Nephron progenitor cell (in vitro differentiated cells): ENCODE measurements at regions not wholly inside any gene's neighbourhood (a gene's known extent, or its start where the extent isn't known, plus 50 kb on each side); places are given as distances from the start of the nearest gene placed in this dataset.
"Not testable (repeated sequence)": the region's sequence is repeated elsewhere in the genome, so short reads cannot be mapped to it uniquely, and the experiment has no call there.

Experiments used
- DNase-seq: peaks from one replicate; pipeline ENCODE4 v3.0.0; 2021
- H3K27ac Mint-ChIP-seq: 2 replicates; pipeline ENCODE4 v1.8.0; 2021; ENCODE audit warnings: mild to moderate bottlenecking, moderate library complexity, mixed read lengths
- H3K27me3 Mint-ChIP-seq: 2 replicates; pipeline ENCODE4 v1.8.0; 2021; ENCODE audit warnings: mild to moderate bottlenecking, low read depth, mixed read lengths; ENCODE audit not compliant: poor library complexity
- H3K36me3 Mint-ChIP-seq: 2 replicates; pipeline ENCODE4 v1.8.0; 2021; ENCODE audit warnings: low read depth, mixed read lengths
- H3K4me1 Mint-ChIP-seq: 2 replicates; pipeline ENCODE4 v1.8.0; 2021; ENCODE audit warnings: mixed read lengths
- H3K4me3 Mint-ChIP-seq: 2 replicates; pipeline ENCODE4 v1.8.0; 2021; ENCODE audit warnings: mild to moderate bottlenecking, moderate library complexity, mixed read lengths
- H3K9me3 Mint-ChIP-seq: 2 replicates; pipeline ENCODE4 v1.8.0; 2021; ENCODE audit warnings: mild to moderate bottlenecking, moderate library complexity, mixed read lengths
- CTCF ChIP-seq: fragments of 200-600 bp; sonication (generic); IDR thresholded peaks from 2 replicates; pipeline ENCODE4 v1.5.0; 2021; ENCODE audit warnings: antibody characterized with exemption

GRCh38 chr5:54387031-54387430 is 68.5 kb upstream of the HSPB3 start:
- H3K27ac Mint-ChIP-seq, result peak overlapping the region; percentile 14
- no peak for DNase-seq
- no peak for TF ChIP-seq CTCF
- H3K4me3 Mint-ChIP-seq, result no peak overlapping the region
- H3K27me3 Mint-ChIP-seq, result peaks cover 3% of the 10 kb centered on the region
- H3K36me3 Mint-ChIP-seq, result no peaks in the 10 kb centered on the region
- H3K9me3 Mint-ChIP-seq, result no peaks in the 10 kb centered on the region
- peaks cover 34% of the 10 kb centered on the region for H3K4me1 Mint-ChIP-seq

DNA sequence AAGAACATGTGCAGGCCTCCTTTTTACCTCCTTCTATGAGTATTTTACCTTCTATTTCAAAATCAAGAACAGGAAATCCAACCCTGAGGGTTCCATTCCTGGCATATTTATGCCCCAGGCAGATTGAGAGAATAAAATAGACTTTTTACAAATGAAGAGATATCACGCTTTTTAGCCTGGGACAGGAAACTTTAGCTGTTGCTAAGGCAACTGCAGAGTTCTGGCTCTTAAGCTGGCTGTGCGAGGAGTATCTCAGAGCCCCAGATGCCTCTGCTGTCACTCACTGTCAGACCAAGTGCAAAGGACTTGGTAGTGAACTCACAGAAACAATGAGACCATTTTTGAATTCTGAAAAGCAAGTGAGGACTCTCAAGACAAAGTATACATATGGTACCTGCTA is 69.5 kb upstream of the HSPB3 start:
- H3K27ac Mint-ChIP-seq, result no peak overlapping the region
- H3K4me1 Mint-ChIP-seq, result peaks cover 30% of the 10 kb centered on the region
- H3K9me3 Mint-ChIP-seq, result no peaks in the 10 kb centered on the region
- peaks cover 3% of the 10 kb centered on the region for H3K27me3 Mint-ChIP-seq
- no peaks in the 10 kb centered on the region for H3K36me3 Mint-ChIP-seq
- TF ChIP-seq CTCF, result no peak
- no peak for DNase-seq
- H3K4me3 Mint-ChIP-seq, result no peak overlapping the region

DNA sequence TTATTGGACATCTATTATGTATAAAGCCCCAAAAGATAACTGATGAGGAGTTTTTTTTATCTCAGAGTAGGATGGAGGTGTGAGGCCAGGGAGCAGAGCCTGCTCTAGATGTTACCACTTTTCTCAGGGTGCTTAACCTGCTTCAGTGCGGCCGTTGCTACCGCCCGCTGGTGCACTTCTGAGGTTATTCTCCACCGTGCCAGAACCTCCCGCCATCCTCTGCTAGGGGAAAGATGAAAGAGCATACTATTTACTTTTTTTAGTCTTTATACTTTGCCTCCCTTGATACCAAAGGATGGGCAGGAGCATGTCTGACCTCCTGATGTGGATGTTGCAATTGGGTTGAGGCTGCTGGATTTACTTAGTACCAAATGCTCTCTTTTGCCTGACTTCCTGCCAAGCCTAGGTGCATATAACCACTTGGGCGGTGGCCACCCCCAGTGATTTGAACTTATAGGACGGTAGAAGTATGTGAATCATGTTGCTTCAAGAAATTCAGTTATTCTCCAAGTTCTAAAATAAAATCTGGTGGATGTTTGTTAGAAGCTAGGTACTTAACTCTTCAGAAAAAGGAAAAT is 71.1 kb upstream of the HSPB3 start:
- no peak overlapping the region for H3K27ac Mint-ChIP-seq
- peaks cover 15% of the 10 kb centered on the region for H3K9me3 Mint-ChIP-seq
- peaks cover 17% of the 10 kb centered on the region for H3K4me1 Mint-ChIP-seq
- peaks cover 3% of the 10 kb centered on the region for H3K27me3 Mint-ChIP-seq
- no peak for DNase-seq
- no peak for TF ChIP-seq CTCF
- no peak overlapping the region for H3K4me3 Mint-ChIP-seq
- H3K36me3 Mint-ChIP-seq, result no peaks in the 10 kb centered on the region

GRCh38 chr5:54383941-54384340 is 71.6 kb upstream of the HSPB3 start:
- Mint-ChIP-seq H3K4me1 (peaks cover 17% of the 10 kb centered on the region), H3K27ac (no peak overlapping the region), H3K27me3 (peaks cover 3% of the 10 kb centered on the region), H3K36me3 (no peaks in the 10 kb centered on the region), H3K9me3 (peaks cover 20% of the 10 kb centered on the region), H3K4me3 (no peak overlapping the region)
- DNase-seq, result no peak
- TF ChIP-seq CTCF, result no peak

- no peak overlapping the region for H3K27ac Mint-ChIP-seq
- peaks cover 17% of the 10 kb centered on the region for H3K4me1 Mint-ChIP-seq
- no peak for TF ChIP-seq CTCF
- H3K4me3 Mint-ChIP-seq, result no peak overlapping the region
- H3K27me3 Mint-ChIP-seq, result peaks cover 3% of the 10 kb centered on the region
- DNase-seq, result no peak
- no peaks in the 10 kb centered on the region for H3K36me3 Mint-ChIP-seq
- H3K9me3 Mint-ChIP-seq, result peaks cover 23% of the 10 kb centered on the region
These were observed 72.1 kb upstream of the HSPB3 start for GRCh38 chr5:54383225-54383901.

DNA sequence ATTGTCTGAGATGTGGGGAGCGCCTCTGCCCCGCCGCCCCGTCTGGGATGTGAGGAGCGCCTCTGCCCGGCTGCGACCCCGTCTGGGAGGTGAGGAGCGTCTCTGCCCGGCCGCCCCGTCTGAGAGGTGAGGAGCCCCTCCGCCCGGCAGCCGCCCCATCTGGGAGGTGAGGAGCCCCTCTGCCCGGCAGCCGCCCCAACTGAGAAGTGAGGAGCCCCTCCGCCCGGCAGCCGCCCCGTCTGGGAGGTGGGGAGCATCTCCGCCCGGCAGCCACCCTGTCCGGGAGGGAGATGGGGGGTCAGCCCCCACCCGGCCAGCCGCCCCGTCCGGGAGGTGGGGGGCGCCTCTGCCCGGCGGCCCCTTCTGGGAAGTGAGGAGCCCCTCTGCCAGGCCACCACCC is 70.9 kb upstream of the ARL15 start:
- H3K27ac Mint-ChIP-seq, DNase-seq, H3K4me3 Mint-ChIP-seq, H3K27me3 Mint-ChIP-seq, H3K36me3 Mint-ChIP-seq, H3K4me1 Mint-ChIP-seq: not testable (repeated sequence)
- peaks cover 26% of the 10 kb centered on the region for H3K9me3 Mint-ChIP-seq
